Kidney (tissue), 13 donors: ENCODE measurements at regions not wholly inside any gene's neighbourhood (a gene's known extent, or its start where the extent isn't known, plus 50 kb on each side); places are given as distances from the start of the nearest gene placed in this dataset.

ENCODE experiments used
- DNase-seq, 5 donors: peaks; one replicate each; pipeline ENCODE4 v3.0.0-alpha.2; 2013 to 2020
- FAIRE-seq: peaks from 2 replicates; lab custom pipeline; 2012; peaks lifted over from hg19 to GRCh38; lab: Jason Lieb, UNC
- H3K27ac ChIP-seq, 2 donors: one replicate each; pipeline ENCODE4 v1.7.0; 2013; ENCODE audit warnings: low read depth in 2 of 2, low read length in 2 of 2, inconsistent platforms in 1 of 2
- H3K27me3 ChIP-seq: one replicate; pipeline ENCODE4 v1.7.1; 2013; ENCODE audit warnings: low read length, inconsistent platforms; ENCODE audit not compliant: control insufficient read depth, insufficient read depth
- H3K36me3 ChIP-seq, 3 donors: one replicate each; pipeline versions ENCODE4 v1.7.0 to v1.7.1; 2013; ENCODE audit warnings: low read length in 3 of 3, control low read depth in 1 of 3, inconsistent platforms in 1 of 3; ENCODE audit not compliant: insufficient read depth in 3 of 3, control insufficient read depth in 2 of 3
- H3K4me1 ChIP-seq, 3 donors: one replicate each; pipeline versions ENCODE4 v1.7.0 to v1.7.1; 2013; ENCODE audit warnings: low read length in 3 of 3, inconsistent platforms in 1 of 3, low read depth in 1 of 3; ENCODE audit not compliant: control insufficient read depth in 2 of 3, insufficient read depth in 2 of 3
- H3K4me3 ChIP-seq, 3 donors: one replicate each; pipeline versions ENCODE4 v1.7.0 to v1.8.1; 2013; ENCODE audit warnings: low read length in 3 of 3, control low read depth in 1 of 3, inconsistent platforms in 1 of 3
- H3K9ac ChIP-seq, 3 donors: one replicate each; pipeline versions ENCODE4 v1.7.0 to v1.7.1; 2013; ENCODE audit warnings: low read length in 3 of 3, control low read depth in 1 of 3, inconsistent platforms in 1 of 3
- H3K9me3 ChIP-seq, 3 donors: one replicate each; pipeline versions ENCODE4 v1.7.0 to v1.7.1; 2013; ENCODE audit warnings: low read length in 3 of 3, control low read depth in 1 of 3, inconsistent platforms in 1 of 3; ENCODE audit not compliant: control insufficient read depth in 2 of 3, insufficient read depth in 1 of 3
- CTCF ChIP-seq: IDR thresholded peaks from 3 replicates; pipeline ENCODE4 v1.5.1; 2012; ENCODE audit warnings: mild to moderate bottlenecking, moderate library complexity, borderline replicate concordance; ENCODE audit not compliant: insufficient read depth; ENCODE audit errors: extremely low read depth
- intact Hi-C: fragments of 100-400 bp; cut with DNase I; formaldehyde crosslinking; loops from one replicate; pipeline ENCODE4 v1.11.1; 2022
- donor health status: control.
- donor health status: control.
- donor health status: control.
- donor health status: control.
- donor health status: control.
- donor health status: DM: yes; HTN: yes; CAD: no.
- donor health status: Normal renal cell carcinoma (clear cell type).

- intact Hi-C loops, result no loop called here
- H3K9ac ChIP-seq, result no peak overlapping the region
- no peaks in the 10 kb centered on the region for H3K27me3 ChIP-seq
- DNase-seq, result peak in 1 of 5 donors; percentile 11
- no peaks in the 10 kb centered on the region for H3K9me3 ChIP-seq
- no peak for TF ChIP-seq CTCF
- no peak overlapping the region for H3K27ac ChIP-seq
- H3K4me3 ChIP-seq, result no peak overlapping the region
- no peak for FAIRE-seq
- H3K4me1 ChIP-seq, result no peaks in the 10 kb centered on the region
- H3K36me3 ChIP-seq, result no peaks in the 10 kb centered on the region
Observed at GRCh38 chr7:26916779-26917320, 52.5 kb upstream of the SKAP2 start.

- H3K9ac ChIP-seq, result no peak overlapping the region
- DNase-seq, result no peak
- H3K27me3 ChIP-seq, result no peaks in the 10 kb centered on the region
- no peak for FAIRE-seq
- H3K27ac ChIP-seq, result no peak overlapping the region
- H3K4me3 ChIP-seq, result no peak overlapping the region
- no peak for TF ChIP-seq CTCF
- intact Hi-C loops, result no loop called here
- H3K36me3 ChIP-seq, result no peaks in the 10 kb centered on the region
- no peaks in the 10 kb centered on the region for H3K4me1 ChIP-seq
- H3K9me3 ChIP-seq, result no peaks in the 10 kb centered on the region
Observed at GRCh38 chr7:26916336-26916735, 51.9 kb upstream of the SKAP2 start.
